HCT116 (cell line): ENCODE measurements at regions not wholly inside any gene's neighbourhood (a gene's known extent, or its start where the extent isn't known, plus 50 kb on each side); places are given as distances from the start of the nearest gene placed in this dataset.

Experiments used
- EGR1 ChIP-seq: IDR thresholded peaks from 2 replicates; pipeline ENCODE4 v1.6.1; 2012; ENCODE audit warnings: low read depth
- EZH2 ChIP-seq: fragments of 200-600 bp; sonication (generic); IDR thresholded peaks from 2 replicates; pipeline ENCODE4 v1.6.1; 2017; ENCODE audit warnings: antibody characterized with exemption, mixed run types
- EZH2phosphoT487 ChIP-seq: fragments of 200-600 bp; IDR thresholded peaks from 2 replicates; pipeline ENCODE4 v1.6.1; 2018; ENCODE audit warnings: antibody characterized with exemption, borderline replicate concordance
- MAX ChIP-seq: IDR thresholded peaks from 2 replicates; pipeline ENCODE4 v1.6.1; 2012
- POLR2AphosphoS5 ChIP-seq: IDR thresholded peaks from 2 replicates; pipeline ENCODE4 v1.6.1; 2011; ENCODE audit warnings: mild to moderate bottlenecking, low read depth, low read length, moderate library complexity
- SRF ChIP-seq: IDR thresholded peaks from 2 replicates; pipeline ENCODE4 v1.6.1; 2012; ENCODE audit warnings: low read depth
- TF ChIP-seq, protein P1 (sequence below), 3 experiments: fragments of 200-600 bp in 1 of 3; sonication (generic) in 1 of 3; IDR thresholded peaks in 2 of 3; conservative IDR thresholded peaks in 1 of 3; 2 replicates each; pipeline ENCODE4 v1.5.1; 2012 to 2017; ENCODE audit warnings: low read depth in 2 of 3, low read length in 2 of 3, antibody characterized with exemption in 1 of 3, borderline replicate concordance in 1 of 3, control low read depth in 1 of 3, mild to moderate bottlenecking in 1 of 3, mixed read lengths in 1 of 3, mixed run types in 1 of 3, moderate library complexity in 1 of 3; ENCODE audit not compliant: insufficient read depth in 1 of 3

- TF ChIP-seq EZH2 (no peak), POLR2AphosphoS5 (no peak), SRF (no peak), MAX (no peak), EZH2phosphoT487 (no peak), EGR1 (no peak)
- TF ChIP-seq, protein P1, sequence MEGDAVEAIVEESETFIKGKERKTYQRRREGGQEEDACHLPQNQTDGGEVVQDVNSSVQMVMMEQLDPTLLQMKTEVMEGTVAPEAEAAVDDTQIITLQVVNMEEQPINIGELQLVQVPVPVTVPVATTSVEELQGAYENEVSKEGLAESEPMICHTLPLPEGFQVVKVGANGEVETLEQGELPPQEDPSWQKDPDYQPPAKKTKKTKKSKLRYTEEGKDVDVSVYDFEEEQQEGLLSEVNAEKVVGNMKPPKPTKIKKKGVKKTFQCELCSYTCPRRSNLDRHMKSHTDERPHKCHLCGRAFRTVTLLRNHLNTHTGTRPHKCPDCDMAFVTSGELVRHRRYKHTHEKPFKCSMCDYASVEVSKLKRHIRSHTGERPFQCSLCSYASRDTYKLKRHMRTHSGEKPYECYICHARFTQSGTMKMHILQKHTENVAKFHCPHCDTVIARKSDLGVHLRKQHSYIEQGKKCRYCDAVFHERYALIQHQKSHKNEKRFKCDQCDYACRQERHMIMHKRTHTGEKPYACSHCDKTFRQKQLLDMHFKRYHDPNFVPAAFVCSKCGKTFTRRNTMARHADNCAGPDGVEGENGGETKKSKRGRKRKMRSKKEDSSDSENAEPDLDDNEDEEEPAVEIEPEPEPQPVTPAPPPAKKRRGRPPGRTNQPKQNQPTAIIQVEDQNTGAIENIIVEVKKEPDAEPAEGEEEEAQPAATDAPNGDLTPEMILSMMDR (IDR thresholded peaks at IDR 0.05 in 2 of 3, conservative IDR thresholded peaks at IDR 0.05 in 1 of 3; ENCODE audit: borderline replicate concordance in 1 of 3, insufficient read depth in 1 of 3, low read depth in 2 of 3, low read length in 2 of 3) = no peak
Measured at GRCh38 chr15:29926083-29926388, 103.8 kb upstream of the TJP1 start.
